Fibroblast of skin of scalp (primary cell): ENCODE measurements at regions not wholly inside any gene's neighbourhood (a gene's known extent, or its start where the extent isn't known, plus 50 kb on each side); places are given as distances from the start of the nearest gene placed in this dataset.

Experiments used
- DNase-seq: peaks from one replicate; pipeline ENCODE4 v3.0.0-alpha.2; 2013

DNA sequence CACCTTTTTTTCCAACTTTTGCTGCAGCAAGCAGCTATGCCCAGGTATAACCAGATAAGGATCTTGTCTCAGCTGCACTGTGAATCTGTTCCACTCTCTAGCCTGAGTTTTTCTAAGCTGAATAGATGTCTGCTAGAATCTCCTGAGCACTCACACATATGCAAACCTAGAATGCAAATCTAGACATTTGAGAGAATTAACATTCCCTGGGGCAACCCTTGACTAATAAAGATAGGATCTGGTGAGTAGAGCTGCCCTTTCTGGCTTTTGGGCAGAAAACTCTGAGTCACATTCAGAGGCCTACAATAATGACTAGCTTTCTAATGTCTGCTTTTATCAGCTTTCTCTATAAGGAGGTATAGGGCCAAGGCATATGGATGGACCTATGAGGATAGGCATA, 61.4 kb upstream of the BARHL2 start:
- DNase-seq: no peak

DNA sequence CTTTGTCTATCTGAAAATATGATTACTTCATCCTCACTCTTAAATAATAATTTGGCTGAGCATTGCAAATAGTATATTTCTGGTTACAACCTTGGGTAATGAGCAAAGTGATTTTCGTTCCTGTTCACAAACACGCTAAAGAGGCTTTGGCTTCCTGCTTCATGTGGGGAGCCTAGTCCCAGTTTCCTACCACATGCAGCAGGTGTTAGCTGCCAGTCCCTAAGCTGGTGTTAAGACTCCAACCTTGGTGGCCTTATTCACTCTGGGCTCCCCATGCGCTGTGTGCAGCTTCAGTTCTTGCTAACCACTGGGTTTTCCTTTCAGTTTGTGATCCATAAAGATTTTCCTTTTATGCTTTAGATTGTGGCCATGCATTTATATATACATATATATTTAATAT, 56.7 kb upstream of the BARHL2 start:
- no peak for DNase-seq

DNA sequence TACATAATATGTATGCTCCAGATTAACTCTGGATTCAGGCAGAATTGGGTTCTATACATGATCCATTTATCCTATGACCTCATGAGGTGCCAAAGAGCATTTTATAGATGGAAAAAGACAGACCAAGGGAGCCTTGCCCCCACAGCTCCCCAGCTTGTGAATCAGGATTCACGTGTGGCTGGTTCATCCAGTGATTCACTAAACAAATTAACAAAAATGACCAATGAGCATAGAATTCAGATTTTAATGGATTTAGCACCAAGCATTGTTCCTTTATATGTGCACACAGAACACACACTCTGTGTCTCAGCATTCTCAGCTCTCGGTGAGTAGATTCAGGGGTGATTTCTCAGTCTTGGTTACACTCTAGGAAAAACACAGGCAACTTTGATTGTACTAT, 51.7 kb upstream of the BARHL2 start:
- DNase-seq: no peak

DNA sequence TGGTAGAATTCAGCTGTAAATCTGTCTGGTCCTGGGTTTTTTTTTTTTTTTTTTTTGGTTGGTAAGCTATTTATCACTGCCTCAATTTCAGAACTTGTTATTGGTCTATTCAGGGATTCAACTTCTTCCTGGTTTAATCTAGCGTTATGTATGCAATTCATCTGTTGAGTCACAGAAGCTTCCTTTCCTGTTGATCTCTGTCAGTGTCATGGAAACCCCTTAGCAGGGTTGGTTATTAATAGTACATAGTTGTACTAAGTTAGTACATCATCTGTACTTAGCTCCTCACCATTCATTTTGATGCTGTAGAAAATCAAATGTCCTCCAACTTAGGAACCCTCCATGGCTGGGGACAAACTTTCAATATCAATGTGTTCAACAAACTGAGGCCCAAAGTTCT, 51.0 kb upstream of the BARHL2 start:
- no peak for DNase-seq
